ENCODE measurements at regions not wholly inside any gene's neighbourhood (a gene's known extent, or its start where the extent isn't known, plus 50 kb on each side); places are given as distances from the start of the nearest gene placed in this dataset.

GRCh38 chr15:97561529-97561928 is 399.0 kb upstream of the ARRDC4 start:
- no peak for DNase-seq

- no peak for DNase-seq
Observed at GRCh38 chr15:97563516-97563915, 397.0 kb upstream of the ARRDC4 start.

- DNase-seq = no peak
Observed at GRCh38 chr15:97566961-97567360, 393.5 kb upstream of the ARRDC4 start.

- DNase-seq = no peak
Observed at GRCh38 chr15:97567411-97567810, 393.1 kb upstream of the ARRDC4 start.

GRCh38 chr15:97576929-97577645 is 383.4 kb upstream of the ARRDC4 start:
- DNase-seq = no peak

- no peak for DNase-seq
Observed at GRCh38 chr15:97585408-97585807, 375.1 kb upstream of the ARRDC4 start.

GRCh38 chr15:97592778-97593177 is 367.7 kb upstream of the ARRDC4 start:
- no peak for DNase-seq

- DNase-seq = no peak
Observed at GRCh38 chr15:97597801-97598200, 362.7 kb upstream of the ARRDC4 start.

GRCh38 chr15:97598353-97598798 is 362.1 kb upstream of the ARRDC4 start:
- no peak for DNase-seq

GRCh38 chr15:97600190-97600589 is 360.3 kb upstream of the ARRDC4 start:
- no peak for DNase-seq

- no peak for DNase-seq
Observed at GRCh38 chr15:97604677-97605076, 355.8 kb upstream of the ARRDC4 start.

- DNase-seq = no peak
Observed at GRCh38 chr15:97615114-97615513, 345.4 kb upstream of the ARRDC4 start.

GRCh38 chr15:97623091-97623661 is 337.3 kb upstream of the ARRDC4 start:
- no peak for DNase-seq

GRCh38 chr15:97627634-97628033 is 332.9 kb upstream of the ARRDC4 start:
- DNase-seq = no peak

- DNase-seq = no peak
Observed at GRCh38 chr15:97645758-97646157, 314.7 kb upstream of the ARRDC4 start.

- no peak for DNase-seq
Observed at GRCh38 chr15:97648728-97649127, 311.8 kb upstream of the ARRDC4 start.

GRCh38 chr15:97652041-97652440 is 308.5 kb upstream of the ARRDC4 start:
- no peak for DNase-seq

- DNase-seq = no peak
Observed at GRCh38 chr15:97652700-97653167, 307.8 kb upstream of the ARRDC4 start.

GRCh38 chr15:97653896-97654295 is 306.6 kb upstream of the ARRDC4 start:
- DNase-seq = no peak

GRCh38 chr15:97654481-97655076 is 305.9 kb upstream of the ARRDC4 start:
- no peak for DNase-seq

- no peak for DNase-seq
Observed at GRCh38 chr15:97661796-97662195, 298.7 kb upstream of the ARRDC4 start.

- DNase-seq = no peak
Observed at GRCh38 chr15:97672586-97672985, 287.9 kb upstream of the ARRDC4 start.

- no peak for DNase-seq
Observed at GRCh38 chr15:97678656-97679055, 281.8 kb upstream of the ARRDC4 start.

GRCh38 chr15:97679106-97679688 is 281.3 kb upstream of the ARRDC4 start:
- DNase-seq = no peak
